ENCODE measurements at regions not wholly inside any gene's neighbourhood (a gene's known extent, or its start where the extent isn't known, plus 50 kb on each side); places are given as distances from the start of the nearest gene placed in this dataset.

DNA sequence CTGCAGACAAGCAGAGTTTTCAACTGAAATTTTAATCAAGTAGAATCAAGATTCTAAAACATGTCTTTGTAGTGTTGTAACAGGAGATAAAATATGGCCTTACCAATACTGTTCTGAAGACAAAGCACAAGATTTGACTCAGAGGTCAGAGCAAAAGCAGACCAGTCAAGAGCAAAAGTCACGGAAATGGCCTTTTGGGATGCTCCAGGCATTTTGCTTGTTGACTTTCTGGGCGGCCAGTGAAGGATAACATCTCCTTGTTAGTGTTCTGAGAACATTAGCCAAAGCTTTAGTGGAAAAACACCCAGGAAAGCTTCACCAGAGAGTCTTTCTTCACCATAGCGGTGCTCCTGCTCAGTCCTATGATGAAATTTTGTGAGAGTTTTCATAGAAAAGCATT, 590.6 kb downstream of the ARL4A start:
- Histone ChIP-seq H3K36me3 (ENCODE audit: insufficient read depth, low read length) (no peaks in the 10 kb centered on the region), H3K4me1 (ENCODE audit: insufficient read depth, low read length) (no peaks in the 10 kb centered on the region), H3K9me3 (ENCODE audit: control insufficient read depth, insufficient read depth, low read length) (peaks cover 8% of the 10 kb centered on the region), H3K9ac (ENCODE audit: low read depth, low read length) (no peak overlapping the region)

DNA sequence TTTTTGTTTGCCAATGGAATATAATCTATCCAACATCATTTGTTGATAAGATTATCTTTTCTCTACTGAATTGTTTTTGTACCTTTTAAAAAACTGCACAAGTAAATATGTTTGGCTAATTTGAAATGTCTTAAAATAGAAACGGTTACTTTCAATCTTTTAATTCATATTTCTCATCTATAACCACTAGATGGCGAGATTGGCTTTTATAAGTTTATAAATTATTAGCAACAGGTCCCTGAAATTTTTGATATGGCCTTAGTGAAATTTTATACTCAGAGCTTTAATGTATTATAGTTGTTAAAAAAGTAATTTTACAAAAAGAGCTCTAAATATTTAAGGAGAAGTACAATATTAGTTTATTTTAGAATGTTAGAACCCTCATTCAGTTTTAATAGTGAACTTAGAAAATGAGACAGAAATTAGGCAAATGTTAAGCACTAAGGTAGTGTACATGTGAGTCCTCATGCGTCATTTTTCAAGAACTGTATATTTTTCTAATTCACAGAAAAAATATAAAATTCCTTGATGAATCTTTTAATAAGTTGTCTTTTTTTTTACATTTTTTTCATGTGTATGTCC, 592.5 kb downstream of the ARL4A start:
- Histone ChIP-seq H3K36me3 (ENCODE audit: insufficient read depth, low read length) (no peaks in the 10 kb centered on the region), H3K9ac (ENCODE audit: low read depth, low read length) (no peak overlapping the region), H3K4me1 (ENCODE audit: insufficient read depth, low read length) (no peaks in the 10 kb centered on the region), H3K9me3 (ENCODE audit: control insufficient read depth, insufficient read depth, low read length) (peaks cover 4% of the 10 kb centered on the region; the same call in 1 of the 2 replicates)

DNA sequence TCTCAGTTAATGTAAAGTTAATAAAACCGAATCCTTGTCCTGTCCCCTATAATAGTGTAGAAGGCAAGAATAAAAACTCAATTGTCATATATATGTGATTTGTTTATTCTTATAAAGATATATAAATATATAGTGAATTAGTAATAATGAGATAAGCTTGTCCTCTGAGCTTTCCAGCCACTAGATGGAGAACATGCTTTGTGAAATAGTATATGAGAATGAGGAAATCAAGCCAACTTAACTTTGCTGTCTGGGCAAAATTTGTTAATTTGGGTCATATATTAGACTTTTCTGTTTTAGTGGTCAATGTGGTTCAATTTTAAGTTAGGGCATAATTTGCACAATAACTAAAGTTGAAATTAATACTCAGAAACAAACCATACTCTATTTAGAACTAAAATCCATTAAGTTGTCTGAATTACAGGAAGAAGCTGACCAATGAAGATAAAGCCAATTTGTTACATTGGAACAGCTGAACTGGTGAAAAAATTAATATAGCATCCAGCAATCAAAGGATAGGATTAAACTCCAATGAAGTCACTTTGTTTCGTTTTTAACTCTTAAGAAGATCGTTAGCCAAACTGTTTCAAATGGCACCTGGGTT, 595.0 kb downstream of the ARL4A start:
- no peaks in the 10 kb centered on the region for H3K36me3 ChIP-seq (ENCODE audit: insufficient read depth, low read length)
- H3K9ac ChIP-seq (ENCODE audit: low read depth, low read length) = no peak overlapping the region
- H3K9me3 ChIP-seq (ENCODE audit: control insufficient read depth, insufficient read depth, low read length) = no peaks in the 10 kb centered on the region
- no peaks in the 10 kb centered on the region for H3K4me1 ChIP-seq (ENCODE audit: insufficient read depth, low read length)

DNA sequence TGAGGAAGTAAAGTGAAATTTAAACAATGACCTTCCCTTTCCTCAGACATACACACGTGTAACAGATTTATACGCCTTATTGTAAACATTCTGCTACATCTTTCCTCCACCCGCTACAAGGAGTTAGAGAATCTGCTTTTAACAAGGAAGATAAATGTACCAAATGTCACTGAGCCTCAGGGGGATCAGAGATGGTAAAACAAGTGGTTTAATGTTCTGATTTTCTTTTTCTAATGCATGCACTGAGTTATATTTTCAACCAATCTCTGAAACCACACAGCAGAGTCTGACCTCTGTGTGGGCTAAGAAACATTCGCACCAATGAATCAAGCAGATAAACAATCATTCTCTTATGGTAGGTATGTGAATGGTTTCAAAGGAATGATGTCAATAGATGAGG, 599.5 kb downstream of the ARL4A start:
- no peak overlapping the region for H3K9ac ChIP-seq (ENCODE audit: low read depth, low read length)
- no peaks in the 10 kb centered on the region for H3K4me1 ChIP-seq (ENCODE audit: insufficient read depth, low read length)
- no peaks in the 10 kb centered on the region for H3K36me3 ChIP-seq (ENCODE audit: insufficient read depth, low read length)
- no peaks in the 10 kb centered on the region for H3K9me3 ChIP-seq (ENCODE audit: control insufficient read depth, insufficient read depth, low read length)

DNA sequence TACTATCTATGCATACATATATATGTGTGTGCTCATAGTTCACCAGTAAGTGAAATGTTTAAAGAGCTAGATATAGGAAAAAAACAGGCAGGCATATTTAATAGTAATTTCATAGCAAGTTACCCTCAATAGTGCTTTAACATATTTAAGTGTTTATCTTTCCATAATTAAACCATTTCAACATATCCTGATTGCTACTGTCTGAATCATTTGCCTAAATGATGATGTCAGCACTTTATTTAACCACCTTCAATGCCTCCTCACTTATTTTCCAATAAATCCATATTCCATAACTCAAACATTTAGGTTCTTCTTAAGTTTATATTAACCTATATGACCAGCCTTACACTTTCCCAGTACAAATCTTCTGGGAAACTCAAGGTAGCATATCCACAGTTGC, 601.1 kb downstream of the ARL4A start:
- Histone ChIP-seq H3K36me3 (ENCODE audit: insufficient read depth, low read length) (no peaks in the 10 kb centered on the region), H3K9ac (ENCODE audit: low read depth, low read length) (no peak overlapping the region), H3K4me1 (ENCODE audit: insufficient read depth, low read length) (no peaks in the 10 kb centered on the region), H3K9me3 (ENCODE audit: control insufficient read depth, insufficient read depth, low read length) (no peaks in the 10 kb centered on the region)

DNA sequence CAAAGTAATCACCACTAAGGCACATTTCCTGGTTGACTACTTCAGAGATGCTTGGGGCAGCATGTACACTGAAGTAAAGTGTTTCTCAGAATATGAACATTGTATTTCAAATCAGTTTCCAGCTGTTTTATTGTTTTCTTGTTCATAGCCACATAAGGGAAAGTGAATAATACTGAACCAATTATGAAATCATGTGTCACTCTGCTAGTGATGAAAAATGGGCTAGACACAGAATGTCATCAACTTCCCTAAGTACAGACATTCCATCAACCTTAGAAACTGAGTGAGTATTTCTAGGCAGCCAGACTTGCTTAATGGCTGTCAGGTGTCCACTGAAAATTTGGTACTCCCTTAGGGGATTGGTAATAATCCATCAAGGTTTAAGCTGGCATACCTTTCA, 603.5 kb downstream of the ARL4A start:
- no peak overlapping the region for H3K9ac ChIP-seq (ENCODE audit: low read depth, low read length)
- H3K4me1 ChIP-seq (ENCODE audit: insufficient read depth, low read length) = no peaks in the 10 kb centered on the region
- H3K36me3 ChIP-seq (ENCODE audit: insufficient read depth, low read length) = no peaks in the 10 kb centered on the region
- no peaks in the 10 kb centered on the region for H3K9me3 ChIP-seq (ENCODE audit: control insufficient read depth, insufficient read depth, low read length)

DNA sequence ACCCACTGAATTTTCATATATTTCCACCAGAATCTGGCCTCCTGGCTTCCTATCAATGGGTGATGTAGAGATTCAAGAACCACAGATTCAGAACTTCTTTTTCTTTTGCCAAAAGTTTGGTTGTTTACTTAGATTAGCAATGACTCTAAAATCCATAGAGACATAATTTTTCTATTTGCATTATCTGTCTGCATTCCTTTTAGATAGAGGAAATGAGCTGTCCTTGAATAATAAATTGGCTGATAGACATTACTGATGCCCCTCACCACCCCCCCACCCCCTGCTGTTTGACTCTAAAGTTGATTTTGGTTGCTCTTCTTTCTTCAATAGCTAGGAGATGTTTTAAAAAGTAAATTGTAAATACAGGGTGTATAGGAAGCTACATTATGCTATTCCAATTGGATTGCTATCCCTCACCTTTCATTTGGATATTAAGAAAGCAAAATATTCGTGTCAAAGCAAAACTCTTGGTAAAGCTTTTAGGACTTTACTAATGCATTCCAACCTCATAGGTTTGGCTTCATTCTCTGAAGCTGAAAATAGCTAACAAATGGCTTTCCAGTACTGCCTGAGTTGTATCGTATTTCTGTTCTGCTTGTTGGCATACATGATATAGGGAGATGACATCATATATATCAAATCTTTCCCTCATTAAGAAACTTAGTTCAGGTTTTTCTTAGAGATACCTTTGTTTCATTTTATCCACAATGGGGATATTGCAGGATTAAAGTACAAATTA, 606.0 kb downstream of the ARL4A start:
- Histone ChIP-seq H3K9ac (ENCODE audit: low read depth, low read length) (no peak overlapping the region), H3K36me3 (ENCODE audit: insufficient read depth, low read length) (no peaks in the 10 kb centered on the region), H3K4me1 (ENCODE audit: insufficient read depth, low read length) (no peaks in the 10 kb centered on the region), H3K9me3 (ENCODE audit: control insufficient read depth, insufficient read depth, low read length) (no peaks in the 10 kb centered on the region)

DNA sequence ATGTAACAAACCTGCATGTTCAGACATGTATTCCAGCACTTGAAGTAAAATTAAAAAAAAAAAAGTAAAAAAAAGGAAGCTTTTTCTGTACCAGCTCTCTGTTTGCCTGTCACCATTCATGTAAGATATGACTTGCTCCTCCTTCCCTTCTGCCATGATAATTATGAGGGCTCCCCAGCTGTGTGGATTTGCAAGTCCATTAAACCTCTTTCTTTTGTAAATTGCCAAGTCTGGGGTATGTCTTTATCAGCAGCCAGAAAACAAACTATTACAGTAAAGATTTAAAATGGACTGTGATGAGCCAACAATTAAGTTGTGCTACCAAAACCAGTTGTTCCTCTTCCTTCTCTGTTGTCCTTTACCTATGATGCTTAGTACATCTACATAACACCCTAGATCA, 619.6 kb downstream of the ARL4A start:
- Histone ChIP-seq H3K9me3 (ENCODE audit: control insufficient read depth, insufficient read depth, low read length) (peaks cover 11% of the 10 kb centered on the region), H3K36me3 (ENCODE audit: insufficient read depth, low read length) (no peaks in the 10 kb centered on the region), H3K4me1 (ENCODE audit: insufficient read depth, low read length) (no peaks in the 10 kb centered on the region; the same call in 1 of the 2 replicates), H3K9ac (ENCODE audit: low read depth, low read length) (no peak overlapping the region)

DNA sequence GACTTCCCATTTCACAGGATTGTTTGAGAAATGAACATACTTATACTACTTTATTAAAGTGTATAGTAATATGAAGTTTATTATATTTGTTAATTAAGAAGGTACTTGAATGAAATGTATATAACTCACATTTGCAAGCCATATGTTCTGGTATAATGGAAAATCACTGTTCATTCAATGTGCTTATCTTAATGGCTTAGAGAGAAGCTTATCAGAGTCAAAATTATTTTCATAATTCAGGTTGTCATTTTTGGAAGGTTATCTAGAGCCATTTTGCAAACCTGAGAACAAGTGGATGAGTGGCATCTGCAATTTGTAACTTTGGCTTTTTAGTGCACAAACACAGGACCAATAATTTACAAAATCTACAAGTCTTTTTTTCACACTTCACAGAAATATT, 621.0 kb downstream of the ARL4A start:
- Histone ChIP-seq H3K4me1 (ENCODE audit: insufficient read depth, low read length) (no peaks in the 10 kb centered on the region; the same call in 1 of the 2 replicates), H3K36me3 (ENCODE audit: insufficient read depth, low read length) (no peaks in the 10 kb centered on the region), H3K9me3 (ENCODE audit: control insufficient read depth, insufficient read depth, low read length) (peaks cover 17% of the 10 kb centered on the region), H3K9ac (ENCODE audit: low read depth, low read length) (no peak overlapping the region)

DNA sequence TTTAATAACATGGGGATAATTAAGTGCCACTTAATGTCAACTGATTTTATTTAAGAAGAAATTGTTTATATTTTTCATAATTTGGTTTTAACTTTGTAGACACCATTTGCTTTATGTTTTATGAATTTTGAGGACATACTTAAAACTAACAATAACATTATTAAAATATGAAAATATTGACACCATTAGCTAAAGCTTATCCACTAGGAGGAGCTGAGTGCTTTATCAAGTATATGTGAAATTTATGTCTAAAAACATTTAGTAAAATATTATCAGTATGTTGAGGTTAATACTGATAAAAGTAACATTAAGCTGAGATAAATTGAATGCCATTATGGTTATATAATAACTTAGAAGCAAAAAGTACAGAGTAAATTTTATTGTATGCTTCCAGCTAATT, 622.1 kb downstream of the ARL4A start:
- Histone ChIP-seq H3K36me3 (ENCODE audit: insufficient read depth, low read length) (no peaks in the 10 kb centered on the region), H3K4me1 (ENCODE audit: insufficient read depth, low read length) (no peaks in the 10 kb centered on the region; the same call in 1 of the 2 replicates), H3K9me3 (ENCODE audit: control insufficient read depth, insufficient read depth, low read length) (peaks cover 17% of the 10 kb centered on the region), H3K9ac (ENCODE audit: low read depth, low read length) (no peak overlapping the region)

DNA sequence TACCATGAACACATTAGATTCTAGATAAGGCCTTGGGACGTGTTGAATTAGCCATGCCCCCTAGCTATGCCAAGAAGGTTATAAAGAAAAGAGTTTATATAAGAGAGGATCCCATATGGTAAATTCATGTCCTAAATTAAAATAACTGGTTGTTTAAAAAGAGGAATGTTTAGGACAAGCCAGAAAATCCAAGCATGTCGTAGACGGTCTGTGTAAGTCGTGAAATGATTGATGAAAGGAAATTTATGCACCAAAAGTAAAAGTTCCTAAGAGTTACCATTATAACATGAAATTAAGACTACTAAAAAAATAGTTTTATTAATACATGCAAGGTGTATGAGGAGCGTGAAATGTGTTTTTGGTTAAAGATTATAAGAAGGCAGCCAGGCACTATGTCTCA, 624.9 kb downstream of the ARL4A start:
- H3K9me3 ChIP-seq (ENCODE audit: control insufficient read depth, insufficient read depth, low read length) = peaks cover 17% of the 10 kb centered on the region
- H3K9ac ChIP-seq (ENCODE audit: low read depth, low read length) = no peak overlapping the region
- no peaks in the 10 kb centered on the region for H3K36me3 ChIP-seq (ENCODE audit: insufficient read depth, low read length)
- H3K4me1 ChIP-seq (ENCODE audit: insufficient read depth, low read length) = no peaks in the 10 kb centered on the region; the same call in 1 of the 2 replicates

DNA sequence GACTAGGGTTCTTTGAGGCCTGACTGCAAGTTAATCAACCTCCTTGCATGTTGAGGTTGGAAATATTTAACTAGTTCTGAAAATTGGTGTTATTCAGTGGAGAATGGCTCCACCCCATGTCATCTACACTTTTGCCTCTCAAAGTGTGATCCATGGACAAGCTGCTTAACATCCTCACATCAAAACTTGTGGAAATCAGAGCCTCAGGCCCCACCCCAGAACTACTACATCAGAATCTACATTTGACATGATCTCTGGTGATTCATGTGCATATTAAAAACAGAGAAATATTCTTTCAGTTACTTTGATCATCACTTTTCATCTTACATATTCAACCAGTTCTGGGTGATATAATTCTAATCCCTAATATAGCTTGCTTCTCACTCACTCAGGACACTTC, 632.9 kb downstream of the ARL4A start:
- no peaks in the 10 kb centered on the region for H3K36me3 ChIP-seq (ENCODE audit: insufficient read depth, low read length)

DNA sequence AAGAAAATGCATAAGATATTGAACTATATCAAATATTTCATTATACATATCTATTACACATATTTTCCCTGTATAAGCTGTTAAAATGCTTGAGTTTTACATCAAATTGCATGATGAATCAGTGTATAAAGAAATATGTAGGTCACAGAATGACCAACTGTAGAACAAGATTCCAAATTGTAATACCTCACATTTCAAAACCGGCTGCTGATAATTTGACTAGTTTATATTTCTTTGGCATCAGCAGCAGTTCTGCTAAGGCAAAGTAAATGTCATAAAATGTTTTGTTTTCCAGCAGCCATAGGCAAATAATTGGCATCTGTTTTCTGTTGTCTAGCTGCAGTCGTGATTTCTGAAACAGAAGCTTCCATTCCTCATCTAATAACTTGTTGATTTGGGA, 633.9 kb downstream of the ARL4A start:
- H3K9me3 ChIP-seq (ENCODE audit: control insufficient read depth, insufficient read depth, low read length) = no peaks in the 10 kb centered on the region; the same call in 1 of the 2 replicates
- peaks cover 7% of the 10 kb centered on the region; the same call in 1 of the 2 replicates for H3K4me1 ChIP-seq (ENCODE audit: insufficient read depth, low read length)
- H3K36me3 ChIP-seq (ENCODE audit: insufficient read depth, low read length) = no peaks in the 10 kb centered on the region
- H3K9ac ChIP-seq (ENCODE audit: low read depth, low read length) = no peak overlapping the region

More for the DNA sequence above, 632.9 kb downstream of the ARL4A start:
- Histone ChIP-seq H3K9me3 (ENCODE audit: control insufficient read depth, insufficient read depth, low read length) (no peaks in the 10 kb centered on the region), H3K4me1 (ENCODE audit: insufficient read depth, low read length) (peaks cover 7% of the 10 kb centered on the region; the same call in 1 of the 2 replicates), H3K9ac (ENCODE audit: low read depth, low read length) (no peak overlapping the region)

DNA sequence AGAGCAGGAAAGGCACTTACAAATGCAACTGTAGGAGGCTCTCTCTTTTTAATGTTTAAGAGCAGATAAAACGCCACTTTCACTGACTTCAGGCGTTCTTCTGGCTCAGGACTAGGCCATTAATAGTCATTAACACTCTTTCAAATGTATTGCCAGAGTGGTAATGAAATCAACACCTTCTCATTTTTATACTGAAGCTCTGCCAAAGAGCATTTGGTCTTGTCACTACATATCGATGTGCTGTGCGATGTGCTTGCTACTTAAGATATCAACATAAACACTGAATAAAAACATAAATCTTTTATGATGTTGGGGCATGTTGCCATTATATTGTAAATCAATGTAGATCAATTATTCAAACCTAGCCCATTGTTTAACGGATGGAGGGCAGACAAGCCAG, 634.7 kb downstream of the ARL4A start:
- Histone ChIP-seq H3K9me3 (ENCODE audit: control insufficient read depth, insufficient read depth, low read length) (no peaks in the 10 kb centered on the region; the same call in 1 of the 2 replicates), H3K4me1 (ENCODE audit: insufficient read depth, low read length) (peaks cover 7% of the 10 kb centered on the region; the same call in 1 of the 2 replicates), H3K36me3 (ENCODE audit: insufficient read depth, low read length) (no peaks in the 10 kb centered on the region), H3K9ac (ENCODE audit: low read depth, low read length) (no peak overlapping the region)

DNA sequence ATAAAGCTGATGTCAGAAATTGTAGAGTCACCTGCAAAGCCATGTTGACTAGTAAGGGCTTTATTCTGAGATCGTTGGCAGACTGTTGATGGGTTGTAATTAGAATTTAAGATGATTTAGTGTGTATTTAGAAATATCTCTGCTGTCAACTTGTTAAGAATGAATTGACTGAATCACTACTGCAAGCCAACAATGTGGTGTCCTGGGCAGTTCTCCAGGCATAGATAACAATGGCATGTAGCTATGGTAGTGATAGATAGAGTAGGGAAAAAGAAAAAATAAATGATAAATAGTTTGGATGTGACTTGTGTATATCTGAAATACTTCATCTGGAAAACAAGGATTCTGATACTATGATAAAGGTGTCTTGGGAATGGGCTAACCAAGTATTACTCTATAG, 640.2 kb downstream of the ARL4A start:
- H3K9me3 ChIP-seq (ENCODE audit: control insufficient read depth, insufficient read depth, low read length) = no peaks in the 10 kb centered on the region; the same call in 1 of the 2 replicates
- H3K36me3 ChIP-seq (ENCODE audit: insufficient read depth, low read length) = no peaks in the 10 kb centered on the region
- no peak overlapping the region for H3K9ac ChIP-seq (ENCODE audit: low read depth, low read length)
- H3K4me1 ChIP-seq (ENCODE audit: insufficient read depth, low read length) = no peaks in the 10 kb centered on the region; the same call in 1 of the 2 replicates
